H1 (cell line): ENCODE measurements at regions not wholly inside any gene's neighbourhood (a gene's known extent, or its start where the extent isn't known, plus 50 kb on each side); places are given as distances from the start of the nearest gene placed in this dataset.

Experiments
- CBX5 ChIP-seq: fragments of 300-800, 300-1000 bp; sonication (generic); IDR thresholded peaks from 2 replicates; pipeline ENCODE4 v1.7.1; 2016; ENCODE audit warnings: antibody characterized with exemption, low read length, low read depth
- CTCF ChIP-seq, 3 experiments: IDR thresholded peaks; 1 replicate in 2 of 3; 2 replicates in 1 of 3; pipeline versions ENCODE4 v1.5.1 to v1.6.1; 2011; ENCODE audit warnings: low read length in 3 of 3, mild to moderate bottlenecking in 3 of 3, inconsistent platforms in 2 of 3, low read depth in 1 of 3, moderate library complexity in 1 of 3; ENCODE audit not compliant: insufficient read depth in 1 of 3; ENCODE audit errors: control extremely low read depth in 1 of 3
- GABPA ChIP-seq: IDR thresholded peaks from 2 replicates; pipeline ENCODE4 v1.6.1; 2011; ENCODE audit warnings: mild to moderate bottlenecking, low read length, moderate library complexity, borderline replicate concordance; ENCODE audit not compliant: insufficient read depth
- JUND ChIP-seq: IDR thresholded peaks from 2 replicates; pipeline ENCODE4 v1.6.1; 2011; ENCODE audit warnings: mild to moderate bottlenecking, improper control_type of control experiment, low read length
- POLR2A ChIP-seq, 2 experiments: IDR thresholded peaks; 1 replicate in 1 of 2; 2 replicates in 1 of 2; pipeline ENCODE4 v1.6.1; 2011; ENCODE audit warnings: low read depth in 2 of 2, low read length in 2 of 2, mild to moderate bottlenecking in 2 of 2; ENCODE audit errors: control extremely low read depth in 1 of 2
- POLR2AphosphoS5 ChIP-seq: IDR thresholded peaks from 2 replicates; pipeline ENCODE4 v1.6.1; 2011; ENCODE audit warnings: low read depth, low read length
- SAP30 ChIP-seq: fragments of 300-600 bp; sonication (generic); IDR thresholded peaks from 2 replicates; pipeline ENCODE4 v1.7.1; 2012; ENCODE audit warnings: low read length, moderate library complexity, mild to moderate bottlenecking, inconsistent platforms; ENCODE audit not compliant: insufficient read depth, insufficient replicate concordance
- TAF7 ChIP-seq: optimal IDR thresholded peaks from 2 replicates; pipeline ENCODE3; 2011; ENCODE audit warnings: low read depth, mild to moderate bottlenecking, inconsistent platforms, low read length, moderate library complexity, borderline replicate concordance

GRCh38 chr3:147730284-147730683 lies 321.1 kb downstream of the ZIC1 start:
- TF ChIP-seq SAP30 (no peak), CTCF (IDR thresholded peaks at IDR 0.05; ENCODE audit: control extremely low read depth in 1 of 3, insufficient read depth in 1 of 3, low read depth in 1 of 3, low read length in 3 of 3) (no peak), CBX5 (no peak), GABPA (no peak), POLR2AphosphoS5 (no peak), JUND (no peak), TAF7 (no peak), POLR2A (IDR thresholded peaks at IDR 0.05; ENCODE audit: control extremely low read depth in 1 of 2, low read depth in 2 of 2, low read length in 2 of 2) (no peak)
